ENCODE measurements at regions not wholly inside any gene's neighbourhood (a gene's known extent, or its start where the extent isn't known, plus 50 kb on each side); places are given as distances from the start of the nearest gene placed in this dataset.

GRCh38 chr18:39481281-39481680, 1915.7 kb upstream of the CELF4 start:
- TF ChIP-seq CTCF (IDR thresholded peaks at IDR 0.05) (no peak), POLR2A (IDR thresholded peaks at IDR 0.05) (no peak), EP300 (IDR thresholded peaks at IDR 0.05) (no peak)

All from ovary (tissue), 3 donors.